WTC11 (cell line): ENCODE measurements at regions not wholly inside any gene's neighbourhood (a gene's known extent, or its start where the extent isn't known, plus 50 kb on each side); places are given as distances from the start of the nearest gene placed in this dataset.

Experiments
- ATAC-seq: fragments of 200-7000 bp; cut with Tn5 transposase; 2 replicates; pipeline ENCODE4 v1.10.0; 2021; ENCODE audit warnings: mild to moderate bottlenecking, moderate library complexity
- CTCF ChIA-PET: fragments of 300-600 bp; sonication (Branson Sonifier 250); formaldehyde crosslinking; loops from one replicate; lab custom pipeline; 2021; ENCODE audit warnings: antibody characterized with exemption; lab: Charles Lee
- POLR2A ChIA-PET: fragments of 350-600 bp; sonication (Branson Sonifier 250); formaldehyde crosslinking; loops from one replicate; lab custom pipeline; 2021; ENCODE audit warnings: antibody characterized with exemption; lab: Charles Lee
- DNase-seq: peaks from one replicate; pipeline ENCODE4 v3.0.0; 2021; ENCODE audit warnings: low spot score
- H3K27ac Mint-ChIP-seq: 2 replicates; pipeline ENCODE4 v1.8.0; 2021; ENCODE audit warnings: mixed read lengths
- H3K27me3 Mint-ChIP-seq: 2 replicates; pipeline ENCODE4 v1.8.0; 2021; ENCODE audit warnings: low read depth, mild to moderate bottlenecking, moderate library complexity, mixed read lengths
- H3K36me3 Mint-ChIP-seq: 2 replicates; pipeline ENCODE4 v1.8.0; 2021; ENCODE audit warnings: mixed read lengths
- H3K4me1 Mint-ChIP-seq: 2 replicates; pipeline ENCODE4 v1.8.0; 2022; ENCODE audit warnings: mixed read lengths
- H3K4me3 Mint-ChIP-seq: 2 replicates; pipeline ENCODE4 v1.8.0; 2021; ENCODE audit warnings: mild to moderate bottlenecking, moderate library complexity, mixed read lengths
- H3K9me3 Mint-ChIP-seq: 2 replicates; pipeline ENCODE4 v1.8.0; 2021; ENCODE audit warnings: mixed read lengths
- ATF6 ChIP-seq: sonication (generic); formaldehyde crosslinking; IDR thresholded peaks from 2 replicates; pipeline ENCODE4 v1.8.1; 2023; ENCODE audit warnings: mild to moderate bottlenecking, missing genetic modification reagents
- ETV6 ChIP-seq: sonication (generic); formaldehyde crosslinking; IDR thresholded peaks from 2 replicates; pipeline ENCODE4 v1.8.1; 2022; ENCODE audit warnings: mild to moderate bottlenecking, missing genetic modification reagents
- FOXP4 ChIP-seq: sonication (generic); formaldehyde crosslinking; IDR thresholded peaks from 2 replicates; pipeline ENCODE4 v1.8.0; 2022; ENCODE audit warnings: mild to moderate bottlenecking, missing genetic modification reagents
- GABPB1 ChIP-seq: sonication (generic); formaldehyde crosslinking; IDR thresholded peaks from 2 replicates; pipeline ENCODE4 v1.8.1; 2023; ENCODE audit warnings: mild to moderate bottlenecking, missing genetic modification reagents
- HMGA2 ChIP-seq: fragments of 250-450 bp; sonication (Bioruptor Pico); IDR thresholded peaks from 2 replicates; pipeline ENCODE4 v1.4.0; 2021; ENCODE audit warnings: mild to moderate bottlenecking, moderate library complexity
- JUN ChIP-seq: sonication (generic); formaldehyde crosslinking; IDR thresholded peaks from 2 replicates; pipeline ENCODE4 v1.8.0; 2023; ENCODE audit warnings: mild to moderate bottlenecking, missing genetic modification reagents
- MXD4 ChIP-seq: fragments of 250-450 bp; sonication (Bioruptor Pico); IDR thresholded peaks from 2 replicates; pipeline ENCODE4 v1.8.0; 2021; ENCODE audit warnings: mild to moderate bottlenecking, moderate library complexity, borderline replicate concordance
- RORB ChIP-seq: fragments of 250-450 bp; sonication (Bioruptor Pico); IDR thresholded peaks from 2 replicates; pipeline ENCODE4 v1.9.0; 2021; ENCODE audit warnings: mild to moderate bottlenecking
- ZNF219 ChIP-seq: sonication (generic); formaldehyde crosslinking; IDR thresholded peaks from 2 replicates; pipeline ENCODE4 v1.8.0; 2023; ENCODE audit warnings: missing genetic modification reagents, mild to moderate bottlenecking, borderline replicate concordance
- ZNF416 ChIP-seq: fragments of 250-450 bp; sonication (Bioruptor Pico); IDR thresholded peaks from 2 replicates; pipeline ENCODE4 v1.9.0; 2021; ENCODE audit warnings: mild to moderate bottlenecking, inconsistent platforms
- ZNF512 ChIP-seq: sonication (generic); formaldehyde crosslinking; IDR thresholded peaks from 2 replicates; pipeline ENCODE4 v1.8.1; 2022; ENCODE audit warnings: missing genetic modification reagents, borderline replicate concordance
- ZNF532 ChIP-seq: fragments of 250-450 bp; sonication (Bioruptor Pico); IDR thresholded peaks from 2 replicates; pipeline ENCODE4 v1.9.0; 2021; ENCODE audit warnings: mild to moderate bottlenecking, borderline replicate concordance
- TF ChIP-seq, protein P1 (sequence below): sonication (generic); formaldehyde crosslinking; IDR thresholded peaks from 2 replicates; pipeline ENCODE4 v1.8.1; 2022; ENCODE audit warnings: low read depth, missing genetic modification reagents, borderline replicate concordance

- ChIA-PET CTCF (interaction anchor here (1.1 kb wide), 1 partner anchor 12 kb away, joined by 3 read pairs; no protein-coding TSS in a partner anchor), POLR2A (no interaction called here)
- Mint-ChIP-seq H3K36me3 (no peaks in the 10 kb centered on the region), H3K27ac (no peak overlapping the region), H3K4me1 (peaks cover 27% of the 10 kb centered on the region), H3K27me3 (peaks cover 6% of the 10 kb centered on the region), H3K9me3 (0 out of 2 replicates have a peak, but pooled peaks cover 3% of the 10 kb centered on the region), H3K4me3 (no peak overlapping the region)
- TF ChIP-seq ZNF219 (CRISPR knock-in tag) (no peak), ETV6 (CRISPR knock-in tag) (no peak), JUN (CRISPR knock-in tag) (no peak), ZNF532 (CRISPR knock-in tag) (no peak), HMGA2 (no peak), RORB (CRISPR knock-in tag) (no peak), GABPB1 (CRISPR knock-in tag) (no peak), FOXP4 (CRISPR knock-in tag) (no peak), ZNF416 (no peak), ATF6 (no peak)
- TF ChIP-seq, protein P1, sequence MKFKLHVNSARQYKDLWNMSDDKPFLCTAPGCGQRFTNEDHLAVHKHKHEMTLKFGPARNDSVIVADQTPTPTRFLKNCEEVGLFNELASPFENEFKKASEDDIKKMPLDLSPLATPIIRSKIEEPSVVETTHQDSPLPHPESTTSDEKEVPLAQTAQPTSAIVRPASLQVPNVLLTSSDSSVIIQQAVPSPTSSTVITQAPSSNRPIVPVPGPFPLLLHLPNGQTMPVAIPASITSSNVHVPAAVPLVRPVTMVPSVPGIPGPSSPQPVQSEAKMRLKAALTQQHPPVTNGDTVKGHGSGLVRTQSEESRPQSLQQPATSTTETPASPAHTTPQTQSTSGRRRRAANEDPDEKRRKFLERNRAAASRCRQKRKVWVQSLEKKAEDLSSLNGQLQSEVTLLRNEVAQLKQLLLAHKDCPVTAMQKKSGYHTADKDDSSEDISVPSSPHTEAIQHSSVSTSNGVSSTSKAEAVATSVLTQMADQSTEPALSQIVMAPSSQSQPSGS (CRISPR knock-in tag) = no peak
- DNase-seq (no peak), ATAC-seq (no peak)
Observed at GRCh38 chr20:56871691-56872090, 242.6 kb downstream of the TFAP2C start.

GRCh38 chr20:56872620-56873458, 243.7 kb downstream of the TFAP2C start:
- peaks cover 23% of the 10 kb centered on the region for H3K4me1 Mint-ChIP-seq
- no peak overlapping the region for H3K4me3 Mint-ChIP-seq
- DNase-seq (no peak), ATAC-seq (no peak)
- 0 out of 2 replicates have a peak, but pooled peaks cover 3% of the 10 kb centered on the region for H3K9me3 Mint-ChIP-seq
- POLR2A ChIA-PET = no interaction called here
- no peaks in the 10 kb centered on the region for H3K36me3 Mint-ChIP-seq
- H3K27ac Mint-ChIP-seq = no peak overlapping the region
- TF ChIP-seq MXD4 (no peak), ZNF512 (CRISPR knock-in tag) (0 out of 2 replicates have a peak, but pooled peaks have one; percentile 64)
- TF ChIP-seq, all 79 proteins: peak for 1
- CTCF ChIA-PET = interaction anchor here (1.1 kb wide), 1 partner anchor 13 kb away, joined by 3 read pairs; no protein-coding TSS in a partner anchor
- H3K27me3 Mint-ChIP-seq = peaks cover 6% of the 10 kb centered on the region
